Activated naive CD8-positive, alpha-beta T cell (primary cell): ENCODE measurements at regions not wholly inside any gene's neighbourhood (a gene's known extent, or its start where the extent isn't known, plus 50 kb on each side); places are given as distances from the start of the nearest gene placed in this dataset.
"Not testable (repeated sequence)": the region's sequence is repeated elsewhere in the genome, so short reads cannot be mapped to it uniquely, and the experiment has no call there.

ENCODE experiments used
- H3K27ac Mint-ChIP-seq: one replicate; pipeline ENCODE4 v1.8.0; 2021; ENCODE audit warnings: mixed read lengths
- H3K27me3 Mint-ChIP-seq: one replicate; pipeline ENCODE4 v1.8.0; 2021; ENCODE audit warnings: mixed read lengths
- H3K36me3 Mint-ChIP-seq: one replicate; pipeline ENCODE4 v1.8.0; 2021; ENCODE audit warnings: mixed read lengths
- H3K4me1 Mint-ChIP-seq: one replicate; pipeline ENCODE4 v1.8.0; 2021; ENCODE audit warnings: low read depth, mixed read lengths
- H3K4me3 Mint-ChIP-seq: one replicate; pipeline ENCODE4 v1.8.0; 2021; ENCODE audit warnings: mild to moderate bottlenecking, mixed read lengths
- H3K9me3 Mint-ChIP-seq: one replicate; pipeline ENCODE4 v1.8.0; 2021; ENCODE audit warnings: low read depth, mixed read lengths

- H3K27ac Mint-ChIP-seq, result no peak overlapping the region
- peaks cover 5% of the 10 kb centered on the region for H3K36me3 Mint-ChIP-seq
- H3K4me3 Mint-ChIP-seq, result no peak overlapping the region
- H3K9me3 Mint-ChIP-seq, result no peaks in the 10 kb centered on the region
- no peaks in the 10 kb centered on the region for H3K4me1 Mint-ChIP-seq
- peaks cover 4% of the 10 kb centered on the region for H3K27me3 Mint-ChIP-seq
Observed at GRCh38 chr14:97104029-97104428, 306.8 kb downstream of the VRK1 start.

- Mint-ChIP-seq H3K9me3 (no peaks in the 10 kb centered on the region), H3K36me3 (peaks cover 5% of the 10 kb centered on the region), H3K4me1 (no peaks in the 10 kb centered on the region), H3K27ac (no peak overlapping the region), H3K27me3 (peaks cover 4% of the 10 kb centered on the region), H3K4me3 (no peak overlapping the region)
Observed at GRCh38 chr14:97106166-97106565, 309.0 kb downstream of the VRK1 start.

DNA sequence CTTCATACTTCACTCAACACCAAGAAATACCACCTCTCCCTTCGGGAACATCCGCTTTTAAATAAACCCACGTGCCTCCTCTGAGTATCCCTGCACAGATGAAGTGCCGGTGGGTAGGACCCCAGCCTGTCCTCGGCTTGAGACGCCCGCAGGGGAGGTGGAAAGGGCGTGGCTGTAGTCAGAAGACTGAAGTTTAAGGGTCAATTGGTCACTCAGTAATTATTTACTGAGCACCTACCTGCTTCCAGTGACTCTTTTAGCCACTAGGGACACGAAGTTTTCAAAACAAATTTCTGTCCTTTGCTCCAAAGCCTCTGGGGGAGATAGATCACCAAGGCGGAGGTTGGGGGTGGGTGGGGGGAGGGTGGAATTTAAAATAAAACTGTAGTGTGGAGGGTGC lies 309.4 kb downstream of the VRK1 start:
- Mint-ChIP-seq H3K27ac (no peak overlapping the region), H3K4me1 (no peaks in the 10 kb centered on the region), H3K9me3 (no peaks in the 10 kb centered on the region), H3K36me3 (peaks cover 5% of the 10 kb centered on the region), H3K4me3 (no peak overlapping the region), H3K27me3 (peaks cover 4% of the 10 kb centered on the region)

GRCh38 chr14:97107080-97107479 lies 309.9 kb downstream of the VRK1 start:
- no peak overlapping the region for H3K4me3 Mint-ChIP-seq

GRCh38 chr14:97107760-97108159 lies 310.6 kb downstream of the VRK1 start:
- H3K36me3 Mint-ChIP-seq, result peaks cover 5% of the 10 kb centered on the region
- peaks cover 4% of the 10 kb centered on the region for H3K27me3 Mint-ChIP-seq
- H3K27ac Mint-ChIP-seq, result no peak overlapping the region
- H3K9me3 Mint-ChIP-seq, result no peaks in the 10 kb centered on the region
- no peak overlapping the region for H3K4me3 Mint-ChIP-seq
- no peaks in the 10 kb centered on the region for H3K4me1 Mint-ChIP-seq

More at GRCh38 chr14:97107080-97107479, 309.9 kb downstream of the VRK1 start:
- no peak overlapping the region for H3K27ac Mint-ChIP-seq
- H3K27me3 Mint-ChIP-seq, result peaks cover 4% of the 10 kb centered on the region
- H3K36me3 Mint-ChIP-seq, result peaks cover 5% of the 10 kb centered on the region
- H3K9me3 Mint-ChIP-seq, result no peaks in the 10 kb centered on the region
- H3K4me1 Mint-ChIP-seq, result no peaks in the 10 kb centered on the region

GRCh38 chr14:97109234-97109633 lies 312.1 kb downstream of the VRK1 start:
- H3K36me3 Mint-ChIP-seq, result peaks cover 5% of the 10 kb centered on the region
- no peak overlapping the region for H3K27ac Mint-ChIP-seq
- no peaks in the 10 kb centered on the region for H3K4me1 Mint-ChIP-seq
- H3K4me3 Mint-ChIP-seq, result no peak overlapping the region
- peaks cover 4% of the 10 kb centered on the region for H3K27me3 Mint-ChIP-seq
- H3K9me3 Mint-ChIP-seq, result no peaks in the 10 kb centered on the region

DNA sequence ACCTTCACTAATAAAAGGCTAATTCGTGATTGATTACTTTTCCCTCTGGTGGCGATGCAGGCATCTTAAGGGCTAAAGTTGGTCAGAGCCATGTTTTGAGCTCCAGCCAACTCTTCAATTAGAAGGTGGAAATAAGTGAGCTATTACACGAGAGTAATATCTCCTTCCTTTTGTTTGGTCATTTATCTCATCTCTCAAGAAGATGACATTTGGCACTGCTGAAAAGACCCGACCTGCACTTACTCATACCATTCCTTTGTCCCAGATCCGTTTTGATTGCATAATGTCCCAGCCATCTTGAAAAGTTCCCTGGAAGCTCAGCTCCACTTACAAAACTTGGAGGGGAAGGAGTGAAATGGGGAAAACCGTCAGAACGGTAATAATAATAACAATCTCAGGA lies 316.2 kb downstream of the VRK1 start:
- peaks cover 6% of the 10 kb centered on the region for H3K4me1 Mint-ChIP-seq
- H3K27me3 Mint-ChIP-seq, result no peaks in the 10 kb centered on the region
- no peaks in the 10 kb centered on the region for H3K9me3 Mint-ChIP-seq
- H3K27ac Mint-ChIP-seq, result no peak overlapping the region
- H3K4me3 Mint-ChIP-seq, result no peak overlapping the region
- no peaks in the 10 kb centered on the region for H3K36me3 Mint-ChIP-seq

- Mint-ChIP-seq H3K36me3 (no peaks in the 10 kb centered on the region), H3K27ac (no peak overlapping the region), H3K27me3 (no peaks in the 10 kb centered on the region), H3K4me1 (peaks cover 35% of the 10 kb centered on the region), H3K4me3 (no peak overlapping the region), H3K9me3 (no peaks in the 10 kb centered on the region)
Observed at GRCh38 chr14:97116546-97116945, 319.4 kb downstream of the VRK1 start.

- no peak overlapping the region for H3K27ac Mint-ChIP-seq
- no peaks in the 10 kb centered on the region for H3K9me3 Mint-ChIP-seq
- H3K4me1 Mint-ChIP-seq, result peaks cover 35% of the 10 kb centered on the region
Observed at GRCh38 chr14:97117693-97118092, 320.5 kb downstream of the VRK1 start.

DNA sequence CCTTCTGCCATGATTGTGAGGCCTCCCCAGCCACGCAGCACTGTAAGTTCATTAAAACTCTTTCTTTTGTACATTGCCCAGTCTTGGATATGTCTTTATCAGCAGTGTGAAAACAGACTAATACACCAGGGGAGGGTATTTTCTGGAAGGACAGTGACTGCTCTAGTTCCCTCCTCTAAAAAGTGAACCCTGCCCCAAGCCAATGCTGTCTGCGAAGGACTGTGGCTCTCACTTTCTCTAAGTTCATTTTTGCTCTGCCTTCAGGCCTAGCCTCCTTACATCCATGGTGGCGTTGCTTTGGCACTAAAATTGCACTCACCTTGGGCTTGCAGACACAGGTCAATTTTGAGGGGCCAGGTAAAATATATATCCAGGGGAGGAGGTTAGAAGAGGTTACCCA lies 323.0 kb downstream of the VRK1 start:
- Mint-ChIP-seq H3K27me3 (no peaks in the 10 kb centered on the region), H3K4me3 (peak overlapping the region; percentile 71), H3K27ac (peak overlapping the region; percentile 85), H3K36me3 (no peaks in the 10 kb centered on the region), H3K9me3 (no peaks in the 10 kb centered on the region), H3K4me1 (peaks cover 35% of the 10 kb centered on the region)

More at GRCh38 chr14:97117693-97118092, 320.5 kb downstream of the VRK1 start:
- H3K36me3 Mint-ChIP-seq, result no peaks in the 10 kb centered on the region
- no peaks in the 10 kb centered on the region for H3K27me3 Mint-ChIP-seq
- H3K4me3 Mint-ChIP-seq, result no peak overlapping the region

DNA sequence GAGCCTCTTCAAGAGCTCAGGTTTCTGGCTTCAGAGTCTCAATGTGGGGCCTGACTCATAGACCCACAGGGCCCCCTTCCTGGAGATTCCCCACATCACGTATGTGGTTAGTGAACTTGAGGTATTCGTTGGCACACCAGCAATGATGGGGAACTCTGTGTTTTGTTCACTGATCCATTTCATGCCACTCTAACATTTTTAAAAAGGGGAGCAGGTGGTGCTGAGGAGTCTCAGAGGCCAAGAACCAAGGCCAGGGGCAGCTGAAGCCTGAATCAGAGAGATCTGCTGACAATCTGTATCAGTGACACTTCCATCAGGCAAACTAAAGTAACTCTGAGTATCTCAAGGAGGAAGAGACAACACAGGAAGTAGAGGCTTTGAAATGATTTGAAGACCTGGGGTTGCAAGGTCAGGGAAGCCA lies 323.4 kb downstream of the VRK1 start:
- Mint-ChIP-seq H3K36me3 (no peaks in the 10 kb centered on the region), H3K4me3 (peak overlapping the region; percentile 71), H3K4me1 (peaks cover 35% of the 10 kb centered on the region), H3K27me3 (no peaks in the 10 kb centered on the region), H3K27ac (peak overlapping the region; percentile 85), H3K9me3 (no peaks in the 10 kb centered on the region)

- Mint-ChIP-seq H3K4me3 (no peak overlapping the region), H3K4me1 (no peaks in the 10 kb centered on the region), H3K27me3 (no peaks in the 10 kb centered on the region), H3K9me3 (no peaks in the 10 kb centered on the region), H3K27ac (no peak overlapping the region), H3K36me3 (no peaks in the 10 kb centered on the region)
Observed at GRCh38 chr14:97129639-97130038, 332.5 kb downstream of the VRK1 start.

DNA sequence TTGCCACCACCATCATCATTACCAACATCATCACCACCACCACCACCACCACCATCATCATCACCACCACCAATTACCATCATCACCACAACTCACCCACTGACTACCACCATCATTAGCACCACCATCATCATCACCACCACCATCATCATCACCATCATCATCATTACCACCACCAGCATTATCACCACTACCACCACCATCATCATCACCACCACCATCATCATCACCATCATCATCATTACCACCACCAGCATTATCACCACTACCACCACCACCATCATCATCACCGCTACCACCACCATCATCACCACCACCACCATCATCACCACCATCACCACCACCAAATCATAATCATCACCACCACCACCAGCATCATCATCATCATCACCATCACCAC lies 338.7 kb downstream of the VRK1 start:
- H3K36me3 Mint-ChIP-seq, H3K4me1 Mint-ChIP-seq, H3K4me3 Mint-ChIP-seq, H3K27ac Mint-ChIP-seq, H3K27me3 Mint-ChIP-seq: not testable (repeated sequence)
- H3K9me3 Mint-ChIP-seq, result peaks cover 15% of the 10 kb centered on the region

- Mint-ChIP-seq H3K27ac (no peak overlapping the region), H3K27me3 (peaks cover 3% of the 10 kb centered on the region), H3K9me3 (peaks cover 15% of the 10 kb centered on the region), H3K4me1 (no peaks in the 10 kb centered on the region), H3K36me3 (peaks cover 6% of the 10 kb centered on the region), H3K4me3 (no peak overlapping the region)
Observed at GRCh38 chr14:97137705-97138104, 340.5 kb downstream of the VRK1 start.

DNA sequence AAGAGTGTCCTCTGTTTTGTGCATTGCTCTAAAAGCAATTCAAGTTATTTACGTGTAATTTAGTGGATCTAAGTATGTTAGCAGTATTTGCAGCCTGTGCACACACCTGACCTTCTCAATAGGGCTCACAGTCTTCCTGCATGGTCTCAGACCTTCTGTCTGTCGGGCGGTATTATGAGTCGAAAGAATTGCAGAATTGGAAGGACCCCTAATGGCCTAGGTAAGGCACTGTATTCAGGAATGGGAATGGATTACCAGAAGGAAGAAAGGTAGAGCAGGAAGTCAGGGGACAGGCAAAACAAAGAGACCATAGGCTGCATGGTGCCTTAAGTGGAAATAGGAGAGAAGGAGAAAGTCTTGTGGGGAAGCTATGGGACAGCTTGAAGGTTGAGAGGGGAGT lies 341.6 kb downstream of the VRK1 start:
- peaks cover 6% of the 10 kb centered on the region for H3K36me3 Mint-ChIP-seq
- peaks cover 3% of the 10 kb centered on the region for H3K27me3 Mint-ChIP-seq
- peaks cover 15% of the 10 kb centered on the region for H3K9me3 Mint-ChIP-seq
- H3K4me1 Mint-ChIP-seq, result no peaks in the 10 kb centered on the region
- H3K4me3 Mint-ChIP-seq, result no peak overlapping the region
- no peak overlapping the region for H3K27ac Mint-ChIP-seq

DNA sequence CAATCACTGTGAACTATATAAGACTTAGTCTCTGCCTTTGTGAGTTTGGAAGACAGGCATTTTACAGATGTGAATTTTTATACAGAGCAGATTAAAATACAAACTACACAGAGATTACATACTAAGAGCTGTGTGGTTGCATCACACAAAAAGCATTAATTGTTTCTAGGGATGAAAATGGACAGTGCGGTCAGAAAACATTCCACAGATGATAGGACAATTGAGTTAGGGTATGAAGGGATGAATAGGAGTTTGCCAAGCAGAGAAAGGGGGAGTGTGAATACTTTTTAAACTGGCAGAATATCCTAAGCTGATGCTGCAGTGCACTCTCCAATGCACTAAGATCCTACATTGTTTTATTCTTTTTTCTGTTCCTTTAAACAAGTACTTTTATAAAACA lies 345.8 kb downstream of the VRK1 start:
- Mint-ChIP-seq H3K27ac (no peak overlapping the region), H3K36me3 (no peaks in the 10 kb centered on the region), H3K27me3 (peaks cover 8% of the 10 kb centered on the region), H3K9me3 (no peaks in the 10 kb centered on the region), H3K4me1 (no peaks in the 10 kb centered on the region), H3K4me3 (no peak overlapping the region)
